ENCODE measurements at regions not wholly inside any gene's neighbourhood (a gene's known extent, or its start where the extent isn't known, plus 50 kb on each side); places are given as distances from the start of the nearest gene placed in this dataset.

DNA sequence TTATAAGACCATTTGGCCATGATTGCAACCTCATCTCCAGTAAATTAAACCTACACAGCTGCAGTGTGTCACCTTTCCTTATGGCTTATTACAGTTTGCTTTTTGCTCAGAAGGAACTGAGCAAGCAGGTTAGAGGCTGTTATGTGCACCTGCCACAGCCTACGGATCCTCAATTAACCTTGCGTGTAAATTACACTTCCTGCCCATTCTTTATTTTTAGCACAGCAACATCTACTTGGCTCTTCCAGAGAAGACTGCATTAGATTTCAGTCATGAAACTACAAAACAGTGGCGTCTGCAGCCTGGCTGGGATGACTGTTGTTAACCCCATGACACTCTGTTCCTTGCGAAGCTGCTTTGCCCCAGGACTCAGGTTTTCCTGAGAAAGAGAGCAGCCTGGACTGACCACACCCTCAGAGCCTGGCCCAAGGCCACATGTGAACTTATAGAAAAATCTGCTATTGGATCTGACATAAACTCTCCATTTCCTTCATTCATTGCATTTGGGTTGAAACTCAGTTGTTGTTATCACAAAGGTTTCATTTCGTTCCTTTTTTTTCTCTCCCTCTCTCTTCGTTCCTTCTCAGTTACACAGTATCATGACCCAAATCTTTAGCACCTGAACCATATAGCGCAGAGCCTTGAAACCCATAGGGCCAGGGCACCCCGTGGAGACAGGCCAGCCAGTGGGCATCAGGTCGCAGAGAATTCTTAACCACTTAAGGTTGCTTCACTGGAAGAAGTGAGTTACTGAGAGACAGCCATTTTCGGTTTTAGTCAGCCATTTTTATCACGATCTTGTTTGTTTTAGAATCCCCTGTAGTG, 138.6 kb downstream of the PALM2AKAP2 start:
- Histone ChIP-seq H3K27ac (no peak overlapping the region), H3K4me1 (no peaks in the 10 kb centered on the region)

DNA sequence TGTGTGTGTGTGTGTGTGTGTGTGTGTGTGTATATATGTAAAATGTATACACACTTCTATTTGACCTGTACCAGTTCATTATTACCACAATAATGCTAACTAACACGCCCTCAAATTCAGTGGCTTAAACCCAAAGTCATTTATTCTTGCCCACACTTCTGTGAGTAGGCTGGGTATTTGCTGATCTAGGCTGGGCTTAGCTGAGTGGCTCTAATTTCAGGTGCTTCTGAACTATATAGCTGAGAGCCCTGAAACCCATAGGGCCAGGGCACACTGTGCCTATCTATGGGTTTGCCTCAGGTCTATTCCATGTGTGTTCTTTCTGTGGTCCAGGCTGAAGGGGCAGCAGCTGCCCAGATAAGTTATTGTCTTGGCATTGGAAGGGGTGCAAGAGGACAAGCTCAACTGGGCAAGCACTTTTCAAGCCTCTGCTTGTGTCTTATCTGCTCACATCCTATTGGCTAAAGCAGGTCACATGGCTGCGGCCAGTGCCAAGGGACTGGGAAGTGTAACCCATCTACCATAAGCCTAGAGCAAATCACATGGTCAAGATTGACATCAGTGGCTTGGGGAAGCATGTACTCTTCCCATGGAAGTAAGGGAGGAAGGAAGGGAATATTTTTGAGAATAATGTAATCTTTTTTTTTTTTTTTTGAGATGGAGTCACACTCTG, 139.9 kb downstream of the PALM2AKAP2 start:
- H2AFZ ChIP-seq: no peak overlapping the region
- no peaks in the 10 kb centered on the region for H3K4me1 ChIP-seq
- H3K27ac ChIP-seq: no peak overlapping the region
- TF ChIP-seq, protein P1, sequence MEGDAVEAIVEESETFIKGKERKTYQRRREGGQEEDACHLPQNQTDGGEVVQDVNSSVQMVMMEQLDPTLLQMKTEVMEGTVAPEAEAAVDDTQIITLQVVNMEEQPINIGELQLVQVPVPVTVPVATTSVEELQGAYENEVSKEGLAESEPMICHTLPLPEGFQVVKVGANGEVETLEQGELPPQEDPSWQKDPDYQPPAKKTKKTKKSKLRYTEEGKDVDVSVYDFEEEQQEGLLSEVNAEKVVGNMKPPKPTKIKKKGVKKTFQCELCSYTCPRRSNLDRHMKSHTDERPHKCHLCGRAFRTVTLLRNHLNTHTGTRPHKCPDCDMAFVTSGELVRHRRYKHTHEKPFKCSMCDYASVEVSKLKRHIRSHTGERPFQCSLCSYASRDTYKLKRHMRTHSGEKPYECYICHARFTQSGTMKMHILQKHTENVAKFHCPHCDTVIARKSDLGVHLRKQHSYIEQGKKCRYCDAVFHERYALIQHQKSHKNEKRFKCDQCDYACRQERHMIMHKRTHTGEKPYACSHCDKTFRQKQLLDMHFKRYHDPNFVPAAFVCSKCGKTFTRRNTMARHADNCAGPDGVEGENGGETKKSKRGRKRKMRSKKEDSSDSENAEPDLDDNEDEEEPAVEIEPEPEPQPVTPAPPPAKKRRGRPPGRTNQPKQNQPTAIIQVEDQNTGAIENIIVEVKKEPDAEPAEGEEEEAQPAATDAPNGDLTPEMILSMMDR (IDR thresholded peaks at IDR 0.05): no peak
- no peak overlapping the region for H3K9ac ChIP-seq
- H3K36me3 ChIP-seq (ENCODE audit: control insufficient read depth, insufficient read depth, low read length): no peaks in the 10 kb centered on the region
- no peak overlapping the region for H3K4me2 ChIP-seq (ENCODE audit: low read length)
- no peaks in the 10 kb centered on the region for H3K9me3 ChIP-seq (ENCODE audit: control insufficient read depth, low read length)
- H3K79me2 ChIP-seq: no peaks in the 10 kb centered on the region
- H3K4me3 ChIP-seq (ENCODE audit: low read depth, low read length): no peak overlapping the region
- H3K27me3 ChIP-seq (ENCODE audit: control insufficient read depth, insufficient read depth, low read length): no peaks in the 10 kb centered on the region

More for the DNA sequence above, 138.6 kb downstream of the PALM2AKAP2 start:
- Histone ChIP-seq H3K4me2 (ENCODE audit: low read length) (no peak overlapping the region), H2AFZ (no peak overlapping the region), H3K9ac (no peak overlapping the region), H3K36me3 (ENCODE audit: control insufficient read depth, insufficient read depth, low read length) (no peaks in the 10 kb centered on the region), H3K79me2 (no peaks in the 10 kb centered on the region), H3K9me3 (ENCODE audit: control insufficient read depth, low read length) (no peaks in the 10 kb centered on the region), H3K27me3 (ENCODE audit: control insufficient read depth, insufficient read depth, low read length) (no peaks in the 10 kb centered on the region), H3K4me3 (ENCODE audit: low read depth, low read length) (no peak overlapping the region)
- TF ChIP-seq, protein P1 (IDR thresholded peaks at IDR 0.05): no peak

DNA sequence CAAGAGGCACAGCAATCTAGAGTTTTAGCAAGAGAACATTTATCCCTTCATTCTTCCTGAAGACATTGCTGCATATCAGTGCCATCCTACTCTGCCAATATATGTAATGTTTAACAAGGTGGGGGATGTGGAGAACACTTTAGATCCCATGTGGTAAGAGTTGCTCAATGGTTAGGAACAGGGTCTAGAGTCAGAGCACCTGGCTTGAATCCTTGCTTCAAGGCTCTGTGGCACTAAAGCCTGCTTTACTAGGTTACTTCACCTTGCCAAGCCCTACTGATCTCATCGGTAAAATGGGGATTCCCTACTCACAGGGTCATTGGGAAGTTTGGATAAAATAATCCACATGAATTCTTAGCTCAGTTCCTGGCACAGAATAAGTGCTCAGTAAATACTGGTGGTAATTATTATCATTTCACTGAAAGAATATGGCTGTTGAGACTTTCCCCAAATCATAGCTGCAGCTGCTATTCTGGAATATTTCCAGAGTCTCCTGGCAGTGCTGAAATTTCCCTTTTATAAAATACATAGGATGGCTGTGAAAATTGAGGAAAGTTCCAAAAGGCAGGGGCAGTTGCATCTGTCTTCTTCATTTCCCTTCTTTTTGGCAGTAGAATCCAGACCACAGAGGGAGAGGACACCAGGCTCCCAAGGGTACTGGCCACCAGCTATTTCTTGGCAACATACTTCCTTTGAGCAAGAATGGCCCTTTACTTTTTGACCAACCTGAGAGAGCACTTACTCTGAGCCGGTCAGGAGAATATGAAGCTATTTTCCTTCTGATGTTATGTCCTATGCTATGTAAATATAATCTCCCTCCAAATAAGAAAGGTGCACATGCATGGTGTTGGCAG, 142.8 kb downstream of the PALM2AKAP2 start:
- H3K79me2 ChIP-seq: no peaks in the 10 kb centered on the region
- H3K36me3 ChIP-seq (ENCODE audit: control insufficient read depth, insufficient read depth, low read length): no peaks in the 10 kb centered on the region
- no peaks in the 10 kb centered on the region for H3K27me3 ChIP-seq (ENCODE audit: control insufficient read depth, insufficient read depth, low read length)
- TF ChIP-seq, protein P1 (IDR thresholded peaks at IDR 0.05): no peak
- no peaks in the 10 kb centered on the region for H3K4me1 ChIP-seq
- H3K9me3 ChIP-seq (ENCODE audit: control insufficient read depth, low read length): no peaks in the 10 kb centered on the region
- no peak overlapping the region for H2AFZ ChIP-seq
- H3K4me3 ChIP-seq (ENCODE audit: low read depth, low read length): no peak overlapping the region
- H3K4me2 ChIP-seq (ENCODE audit: low read length): no peak overlapping the region
- H3K27ac ChIP-seq: no peak overlapping the region
- H3K9ac ChIP-seq: no peak overlapping the region

DNA sequence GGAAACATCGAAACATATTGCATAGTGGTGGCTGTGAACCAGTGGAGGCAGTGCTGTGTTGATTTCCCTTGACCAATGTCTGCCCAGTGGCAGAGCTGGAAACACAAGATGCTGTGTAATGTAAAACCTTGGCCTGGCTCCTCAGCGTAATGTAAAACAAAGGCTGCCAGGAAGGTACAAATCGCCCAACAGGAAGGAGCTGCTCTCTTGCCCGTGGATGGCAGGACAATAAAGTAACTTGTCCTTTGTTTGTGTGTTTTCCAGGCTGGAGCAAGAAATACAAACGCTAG, 143.4 kb downstream of the PALM2AKAP2 start:
- no peak overlapping the region for H3K9ac ChIP-seq
- no peaks in the 10 kb centered on the region for H3K27me3 ChIP-seq (ENCODE audit: control insufficient read depth, insufficient read depth, low read length)
- H3K36me3 ChIP-seq (ENCODE audit: control insufficient read depth, insufficient read depth, low read length): no peaks in the 10 kb centered on the region
- no peak overlapping the region for H3K4me3 ChIP-seq (ENCODE audit: low read depth, low read length)
- H3K4me1 ChIP-seq: no peaks in the 10 kb centered on the region
- no peaks in the 10 kb centered on the region for H3K79me2 ChIP-seq
- H3K27ac ChIP-seq: no peak overlapping the region
- TF ChIP-seq, protein P1 (IDR thresholded peaks at IDR 0.05): no peak
- no peaks in the 10 kb centered on the region for H3K9me3 ChIP-seq (ENCODE audit: control insufficient read depth, low read length)
- H2AFZ ChIP-seq: peak overlapping the region; percentile 42
- no peak overlapping the region for H3K4me2 ChIP-seq (ENCODE audit: low read length)

All from parathyroid adenoma (tissue), 2 donors.